Neuronal stem cell (in vitro differentiated cells): ENCODE measurements at regions not wholly inside any gene's neighbourhood (a gene's known extent, or its start where the extent isn't known, plus 50 kb on each side); places are given as distances from the start of the nearest gene placed in this dataset.

Source experiments
- DNase-seq: peaks from one replicate; pipeline ENCODE4 v3.0.0-alpha.2; 2013; ENCODE audit warnings: low spot score
- H2AFZ ChIP-seq: one replicate; pipeline ENCODE4 v1.6.1; 2013; ENCODE audit warnings: mild to moderate bottlenecking, low read length, inconsistent platforms
- H2AK5ac ChIP-seq: 2 replicates; pipeline ENCODE4 v1.6.1; 2013; ENCODE audit warnings: low read depth, mild to moderate bottlenecking, inconsistent platforms, low read length, moderate library complexity, mixed read lengths
- H2BK120ac ChIP-seq: 2 replicates; pipeline ENCODE4 v1.6.1; 2013; ENCODE audit warnings: low read depth, mild to moderate bottlenecking, inconsistent platforms, low read length, moderate library complexity, mixed read lengths
- H2BK12ac ChIP-seq: one replicate; pipeline ENCODE4 v1.6.1; 2013; ENCODE audit warnings: low read length, inconsistent platforms
- H2BK15ac ChIP-seq: 2 replicates; pipeline ENCODE4 v1.6.1; 2013; ENCODE audit warnings: mild to moderate bottlenecking, low read length, inconsistent platforms, mixed read lengths
- H2BK5ac ChIP-seq: one replicate; pipeline ENCODE4 v1.6.1; 2013; ENCODE audit warnings: inconsistent platforms, mild to moderate bottlenecking, low read length, moderate library complexity
- H3K14ac ChIP-seq: one replicate; pipeline ENCODE4 v1.6.1; 2013; ENCODE audit warnings: low read length, inconsistent platforms
- H3K18ac ChIP-seq: 2 replicates; pipeline ENCODE4 v1.6.1; 2013; ENCODE audit warnings: low read length, inconsistent platforms
- H3K23ac ChIP-seq: 2 replicates; pipeline ENCODE4 v1.6.1; 2013; ENCODE audit warnings: low read depth, mild to moderate bottlenecking, mixed read lengths, low read length, inconsistent platforms; ENCODE audit not compliant: poor library complexity
- H3K27ac ChIP-seq: replicated peaks from 3 replicates; pipeline ENCODE4 v1.5.1; 2013; ENCODE audit warnings: low read length, inconsistent platforms
- H3K27me3 ChIP-seq, 3 experiments: 2 replicates each; pipeline ENCODE4 v1.6.1; 2013; ENCODE audit warnings: low read length in 3 of 3, mild to moderate bottlenecking in 2 of 3, inconsistent platforms in 1 of 3, low read depth in 1 of 3, mixed read lengths in 1 of 3, moderate library complexity in 1 of 3; ENCODE audit not compliant: control insufficient read depth in 3 of 3, insufficient read depth in 3 of 3
- H3K36me3 ChIP-seq, 2 donors: replicated peaks in 1 of 2; 2 replicates each; pipeline ENCODE4 v1.6.1; 2013; ENCODE audit warnings: low read length in 2 of 2; ENCODE audit not compliant: control insufficient read depth in 2 of 2, insufficient read depth in 2 of 2
- H3K4ac ChIP-seq: 2 replicates; pipeline ENCODE4 v1.6.1; 2013; ENCODE audit warnings: inconsistent platforms, mild to moderate bottlenecking, low read length, moderate library complexity
- H3K4me1 ChIP-seq, 2 donors: 1 replicate in 1 of 2; 2 replicates in 1 of 2; pipeline ENCODE4 v1.6.1; 2013; ENCODE audit warnings: low read length in 2 of 2, low read depth in 1 of 2; ENCODE audit not compliant: control insufficient read depth in 2 of 2, insufficient read depth in 1 of 2
- H3K4me2 ChIP-seq: one replicate; pipeline ENCODE4 v1.6.1; 2013; ENCODE audit warnings: mild to moderate bottlenecking, low read length, inconsistent platforms; ENCODE audit not compliant: insufficient read depth, poor library complexity, severe bottlenecking
- H3K4me3 ChIP-seq, 2 donors: 2 replicates each; pipeline ENCODE4 v1.5.1; 2013; ENCODE audit warnings: low read length in 2 of 2, mild to moderate bottlenecking in 2 of 2, inconsistent platforms in 1 of 2, moderate library complexity in 1 of 2
- H3K79me1 ChIP-seq: one replicate; pipeline ENCODE4 v1.6.1; 2013; ENCODE audit warnings: low read depth, mild to moderate bottlenecking, inconsistent platforms, low read length, moderate library complexity
- H3K9ac ChIP-seq: one replicate; pipeline ENCODE4 v1.6.1; 2013; ENCODE audit warnings: mild to moderate bottlenecking, low read depth, low read length, inconsistent platforms; ENCODE audit not compliant: poor library complexity
- H3K9me3 ChIP-seq, 2 donors: replicated peaks in 1 of 2; 2 replicates each; pipeline versions ENCODE3 to v1.6.1; 2013; ENCODE audit warnings: low read length in 2 of 2, mild to moderate bottlenecking in 2 of 2, inconsistent platforms in 1 of 2, low read depth in 1 of 2, mixed read lengths in 1 of 2, moderate library complexity in 1 of 2; ENCODE audit not compliant: control insufficient read depth in 2 of 2, insufficient read depth in 1 of 2
- H4K8ac ChIP-seq: one replicate; pipeline ENCODE4 v1.6.1; 2013; ENCODE audit warnings: low read depth, mild to moderate bottlenecking, inconsistent platforms, low read length, moderate library complexity
- H4K91ac ChIP-seq: one replicate; pipeline ENCODE4 v1.6.1; 2013; ENCODE audit warnings: low read length, low read depth, mild to moderate bottlenecking, inconsistent platforms; ENCODE audit not compliant: poor library complexity
- WGBS, 2 donors: extraction: QIAGEN DNeasy Blood & Tissue Kit; methylation state at CpG; one replicate each; pipeline ENCODE4 v1.1.7; 2013; ENCODE audit warnings: missing lambda C conversion rate in 2 of 2, mixed read lengths in 1 of 2; ENCODE audit not compliant: insufficient read length in 2 of 2, insufficient replicate concordance in 1 of 2; ENCODE audit errors: extremely low coverage in 2 of 2; 5-methylcytosine and 5-hydroxymethylcytosine counted together

DNA sequence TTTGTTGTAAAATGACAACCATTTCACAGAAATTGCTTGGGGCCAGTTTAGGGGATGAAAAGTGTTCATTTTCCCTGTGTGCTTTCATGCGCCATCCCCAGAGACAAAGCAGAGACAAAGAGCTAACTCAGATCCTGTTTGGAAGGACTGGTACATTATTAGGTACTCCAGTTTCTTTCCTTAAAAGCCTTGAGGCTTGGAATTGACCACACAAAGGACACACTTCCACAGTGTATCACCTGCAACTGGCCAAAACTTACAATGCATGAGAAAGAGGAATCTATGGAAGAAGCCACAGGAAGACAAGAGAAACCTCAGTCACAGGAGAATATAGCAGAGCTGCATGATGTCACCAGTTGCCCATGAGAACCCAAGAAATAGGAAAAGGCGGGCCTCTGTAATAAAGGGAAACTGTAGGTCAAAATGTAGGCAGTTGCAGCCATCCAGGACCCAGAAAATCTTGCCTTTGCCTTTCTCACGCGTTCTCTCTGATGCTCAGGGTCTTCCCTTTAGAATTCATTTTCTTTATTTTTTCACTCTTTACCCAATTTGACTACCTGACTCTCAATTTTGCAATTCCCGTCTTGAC is 339.0 kb downstream of the RMST start:
- Histone ChIP-seq H2AFZ (no peak overlapping the region), H4K8ac (no peak overlapping the region), H3K14ac (no peak overlapping the region), H3K27ac (peak overlapping the region; percentile 90), H4K91ac (no peak overlapping the region), H2AK5ac (no peak overlapping the region), H2BK5ac (no peak overlapping the region), H3K4ac (no peak overlapping the region), H3K36me3 (no peaks in the 10 kb centered on the region), H3K79me1 (no peaks in the 10 kb centered on the region), H3K18ac (peak overlapping the region; percentile 6), H3K9me3 (no peaks in the 10 kb centered on the region), H2BK15ac (no peak overlapping the region), H3K4me1 (peaks cover 0 to 17% of the 10 kb centered on the region in 2 donors), H3K23ac (no peak overlapping the region), H3K27me3 (no peaks in the 10 kb centered on the region), H3K4me3 (no peak overlapping the region), H3K9ac (no peak overlapping the region), H2BK12ac (no peak overlapping the region), H2BK120ac (no peak overlapping the region), H3K4me2 (no peak overlapping the region)
- no CpG with 5 or more reads among the region's 5 CpGs for WGBS, 2 donors
- peak; percentile 41 for DNase-seq

DNA sequence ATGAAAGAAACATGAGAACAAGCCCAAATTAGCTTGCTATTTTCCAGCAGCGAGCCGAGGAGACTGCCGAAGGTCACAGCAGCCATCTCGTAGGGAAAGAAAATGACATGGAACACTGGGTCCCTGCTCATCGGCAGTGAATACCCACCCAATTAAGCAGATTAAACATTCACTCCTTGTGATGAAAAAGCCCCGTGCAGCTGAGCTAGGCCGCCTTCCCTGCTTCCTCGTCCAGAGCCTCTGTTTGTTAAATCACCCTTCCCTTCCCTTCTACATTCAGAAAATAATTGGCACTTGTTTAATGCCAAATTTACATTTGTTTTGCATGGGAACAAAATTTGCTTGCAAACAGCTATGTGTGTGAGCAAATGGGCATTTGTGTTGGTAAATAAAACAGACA is 342.5 kb downstream of the RMST start:
- H3K4me1 ChIP-seq: peaks cover 0 to 17% of the 10 kb centered on the region in 2 donors
- no peak for DNase-seq

DNA sequence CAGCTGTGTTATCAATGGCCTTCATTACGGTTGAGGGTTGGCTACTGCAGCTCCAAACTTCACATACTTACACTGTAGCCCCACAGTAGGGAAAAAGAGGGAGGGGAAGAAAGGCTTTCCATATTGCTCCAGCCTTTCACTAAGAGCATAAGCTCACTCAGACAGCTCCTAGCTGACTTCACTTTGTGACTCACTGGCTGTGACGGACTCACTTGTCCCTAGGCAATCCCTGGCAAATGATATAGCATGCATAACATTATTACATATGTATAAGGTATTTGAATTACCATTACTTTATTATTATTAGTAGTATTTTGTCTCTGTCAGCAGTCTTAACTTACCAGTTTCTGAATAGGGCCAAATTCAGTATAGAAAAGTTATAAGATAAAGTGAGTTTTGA is 350.7 kb downstream of the RMST start:
- DNase-seq: no peak
- no peak overlapping the region for H2BK5ac ChIP-seq
- H3K9me3 ChIP-seq: no peaks in the 10 kb centered on the region
- H2AFZ ChIP-seq: no peak overlapping the region
- no peak overlapping the region for H4K8ac ChIP-seq
- no CpG with 5 or more reads among the region's 2 CpGs for WGBS, 2 donors
- H3K18ac ChIP-seq: no peak overlapping the region
- H3K4me1 ChIP-seq: no peaks in the 10 kb centered on the region
- no peak overlapping the region for H2AK5ac ChIP-seq
- no peak overlapping the region for H3K4ac ChIP-seq
- no peaks in the 10 kb centered on the region for H3K36me3 ChIP-seq
- no peak overlapping the region for H3K14ac ChIP-seq
- H3K27me3 ChIP-seq: no peaks in the 10 kb centered on the region
- H3K4me3 ChIP-seq: no peak overlapping the region
- no peak overlapping the region for H3K4me2 ChIP-seq
- no peak overlapping the region for H2BK120ac ChIP-seq
- no peak overlapping the region for H3K23ac ChIP-seq
- no peak overlapping the region for H2BK12ac ChIP-seq
- H2BK15ac ChIP-seq: no peak overlapping the region
- no peaks in the 10 kb centered on the region for H3K79me1 ChIP-seq
- no peak overlapping the region for H3K9ac ChIP-seq
- H4K91ac ChIP-seq: no peak overlapping the region
- H3K27ac ChIP-seq: no peak overlapping the region

More for the DNA sequence above, 342.5 kb downstream of the RMST start:
- Histone ChIP-seq H4K91ac (no peak overlapping the region), H3K4me2 (no peak overlapping the region), H4K8ac (no peak overlapping the region), H2AFZ (no peak overlapping the region), H3K27ac (peak overlapping the region; percentile 80), H3K14ac (no peak overlapping the region), H3K9me3 (no peaks in the 10 kb centered on the region), H3K18ac (no peak overlapping the region), H2BK12ac (no peak overlapping the region), H3K4ac (no peak overlapping the region), H2BK5ac (no peak overlapping the region), H3K9ac (no peak overlapping the region), H3K36me3 (no peaks in the 10 kb centered on the region), H2AK5ac (no peak overlapping the region), H3K27me3 (no peaks in the 10 kb centered on the region), H3K79me1 (no peaks in the 10 kb centered on the region), H3K23ac (no peak overlapping the region), H3K4me3 (no peak overlapping the region), H2BK120ac (no peak overlapping the region), H2BK15ac (no peak overlapping the region)
- WGBS, 2 donors: no CpG with 5 or more reads among the region's 8 CpGs

DNA sequence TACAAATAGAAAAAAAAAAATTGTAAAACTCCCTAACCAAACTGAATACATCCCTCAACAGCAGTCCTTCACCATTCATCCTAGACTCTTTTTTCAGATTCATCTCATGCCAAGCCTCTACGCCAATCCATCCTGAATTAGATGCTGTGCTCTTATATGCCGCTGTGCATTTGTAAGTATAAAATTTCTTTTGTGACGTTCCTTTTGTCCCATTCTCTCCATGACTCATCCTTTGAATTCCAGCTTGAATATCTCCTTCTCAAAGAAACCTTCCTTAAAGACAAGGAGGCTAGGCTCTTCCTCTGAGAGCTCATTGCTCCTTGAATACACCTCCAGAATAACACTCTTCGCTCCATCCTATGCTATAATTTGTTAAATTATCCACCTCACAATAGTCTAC is 359.2 kb downstream of the RMST start:
- H3K4ac ChIP-seq: no peak overlapping the region
- no peak overlapping the region for H2BK12ac ChIP-seq
- no peak overlapping the region for H2BK120ac ChIP-seq
- no peak overlapping the region for H3K4me2 ChIP-seq
- no peak overlapping the region for H3K4me3 ChIP-seq
- no peak overlapping the region for H3K14ac ChIP-seq
- H3K27ac ChIP-seq: no peak overlapping the region
- H2AFZ ChIP-seq: no peak overlapping the region
- H2BK5ac ChIP-seq: no peak overlapping the region
- no peak overlapping the region for H4K8ac ChIP-seq
- no peak overlapping the region for H3K9ac ChIP-seq
- H2BK15ac ChIP-seq: no peak overlapping the region
- H3K36me3 ChIP-seq: no peaks in the 10 kb centered on the region
- no CpG with 5 or more reads among the region's 4 CpGs for WGBS, 2 donors
- no peak overlapping the region for H2AK5ac ChIP-seq
- H3K4me1 ChIP-seq: peaks cover 0 to 1% of the 10 kb centered on the region in 2 donors
- DNase-seq: no peak
- no peaks in the 10 kb centered on the region for H3K27me3 ChIP-seq
- H3K18ac ChIP-seq: no peak overlapping the region
- H3K23ac ChIP-seq: no peak overlapping the region
- H3K9me3 ChIP-seq: no peaks in the 10 kb centered on the region
- H3K79me1 ChIP-seq: no peaks in the 10 kb centered on the region
- no peak overlapping the region for H4K91ac ChIP-seq
